ENCODE measurements at regions not wholly inside any gene's neighbourhood (a gene's known extent, or its start where the extent isn't known, plus 50 kb on each side); places are given as distances from the start of the nearest gene placed in this dataset.
"Not testable (repeated sequence)": the region's sequence is repeated elsewhere in the genome, so short reads cannot be mapped to it uniquely, and the experiment has no call there.

DNA sequence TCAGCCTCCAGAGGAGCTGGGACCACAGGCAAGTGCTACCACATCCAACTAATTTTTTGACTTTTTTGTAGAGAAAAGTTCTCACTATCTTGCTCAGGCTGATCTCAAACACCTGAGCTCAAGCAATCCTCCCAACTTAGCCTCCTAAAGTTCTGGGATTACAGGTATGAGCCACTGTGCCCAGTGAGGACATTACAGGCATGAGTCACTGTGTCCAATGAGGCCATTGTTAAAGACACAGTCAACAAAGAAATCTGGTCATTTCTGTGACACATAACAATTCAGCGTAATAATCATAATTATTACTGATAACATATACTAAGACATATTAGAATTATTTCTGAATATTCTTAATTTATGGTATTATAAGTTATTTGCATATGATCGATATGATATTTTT is 463.4 kb upstream of the NDN start:
- no peak for DNase-seq (ENCODE audit: low spot score)

DNA sequence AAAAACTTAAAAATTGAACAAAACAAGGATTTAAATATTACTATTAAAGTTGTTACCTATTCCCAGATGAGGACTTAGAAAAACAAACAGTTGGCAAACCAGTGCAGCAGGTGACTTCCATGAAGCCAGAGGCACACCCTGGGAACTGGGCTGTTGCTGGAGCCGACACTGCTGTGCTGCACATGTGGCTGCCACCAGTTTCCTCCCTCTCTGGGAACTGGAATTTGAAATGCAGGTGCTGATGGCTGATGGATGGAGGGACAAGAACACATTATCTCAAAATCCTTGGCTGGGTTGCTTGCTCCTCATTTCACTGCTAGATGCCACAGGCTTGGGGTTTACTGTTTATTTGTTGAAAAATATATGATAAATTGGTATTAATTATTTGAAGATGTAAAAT is 471.2 kb upstream of the NDN start:
- DNase-seq (ENCODE audit: low spot score) = not testable (repeated sequence)

DNA sequence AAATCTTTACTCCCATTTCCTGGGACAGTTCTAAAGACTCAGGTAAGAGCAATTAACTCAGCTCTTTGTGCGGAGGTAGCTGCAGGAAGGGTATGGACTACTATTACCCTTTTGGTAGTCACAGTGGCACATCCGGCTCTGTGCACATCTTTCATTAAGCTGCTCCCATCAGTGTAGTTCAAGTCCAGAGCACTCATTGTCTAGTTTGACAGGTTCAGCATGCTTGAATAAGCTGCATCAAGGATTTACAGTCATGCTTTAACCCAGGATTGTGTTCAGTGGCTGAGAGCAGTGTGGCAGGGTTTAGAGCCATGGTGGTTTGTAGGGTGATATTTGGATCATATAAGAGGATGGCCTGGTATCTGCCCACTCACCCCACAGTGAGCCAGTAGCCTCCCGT is 478.4 kb upstream of the NDN start:
- DNase-seq (ENCODE audit: low spot score) = not testable (repeated sequence)

DNA sequence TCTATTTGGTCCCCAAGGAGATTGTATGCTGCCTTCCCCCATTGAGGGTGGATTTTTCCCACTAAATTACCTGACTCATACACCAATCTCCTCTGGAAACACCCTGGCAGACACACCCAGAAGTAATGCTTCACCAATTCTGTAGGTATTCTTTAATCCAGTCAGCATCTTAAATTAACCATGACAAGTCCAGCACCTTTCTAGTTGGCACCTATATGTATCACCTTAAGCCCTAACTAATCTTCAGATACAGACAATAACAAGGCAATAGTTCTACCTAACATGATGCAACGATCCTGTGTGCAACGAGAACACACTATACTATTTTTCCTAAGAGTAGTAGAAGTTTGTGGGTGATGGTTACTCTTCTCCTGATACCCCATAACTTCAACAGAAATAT is 473.3 kb upstream of the NPAP1 start:
- DNase-seq (ENCODE audit: low spot score) = not testable (repeated sequence)

DNA sequence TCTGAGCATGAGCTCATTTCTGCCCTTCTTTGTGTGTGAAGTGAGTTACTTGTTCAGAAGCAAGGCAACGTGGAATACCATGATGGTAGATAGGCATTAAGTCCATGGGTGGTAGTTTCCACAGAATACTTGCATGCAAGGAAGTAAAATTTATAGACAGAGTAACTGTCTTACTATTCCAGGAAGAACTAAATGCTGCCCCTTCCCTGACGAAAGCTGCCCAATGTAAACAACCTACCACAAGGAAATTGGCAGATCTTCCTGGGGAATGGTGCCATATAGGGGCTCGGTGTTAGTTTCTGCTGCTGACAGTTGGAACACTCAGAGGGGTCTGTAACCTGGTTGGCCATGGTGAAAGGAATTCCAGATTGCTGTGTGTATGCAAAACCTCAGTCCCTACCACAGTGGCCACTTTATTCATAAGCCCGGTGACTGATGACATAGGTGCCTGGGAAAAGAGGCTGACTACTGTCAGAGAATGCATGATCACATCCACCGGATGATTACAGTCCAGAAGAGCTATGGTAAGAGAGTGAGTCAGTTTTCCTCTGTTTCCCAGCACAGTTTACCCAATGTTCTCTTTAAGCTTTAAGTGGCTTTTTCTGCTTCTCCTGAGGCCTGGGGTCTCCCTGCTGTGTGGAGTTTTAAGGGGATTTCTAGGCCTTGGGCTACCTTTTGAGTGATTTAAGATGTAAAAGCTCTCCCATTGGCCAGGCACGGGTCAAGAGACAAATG is 463.7 kb upstream of the NPAP1 start:
- not testable (repeated sequence) for DNase-seq (ENCODE audit: low spot score)

DNA sequence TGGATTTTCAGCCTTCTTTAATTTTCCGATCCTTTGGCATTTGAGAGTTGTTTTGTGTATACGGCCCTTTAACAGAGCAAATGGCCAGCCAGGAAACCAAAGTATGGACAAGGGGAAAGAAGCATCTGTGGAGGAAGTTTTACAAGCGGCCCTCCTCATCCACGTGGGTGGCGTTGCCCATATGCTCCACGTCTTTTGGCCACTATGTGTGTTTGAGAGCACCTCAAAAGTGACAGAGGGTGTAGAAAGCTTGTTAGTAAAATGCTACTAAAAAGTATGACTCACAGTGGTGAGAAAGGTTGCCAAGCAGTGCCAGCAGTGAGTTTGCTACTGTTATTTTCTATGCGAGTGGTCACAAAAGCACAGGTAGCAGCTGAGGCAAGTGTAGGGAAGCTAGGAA is 451.8 kb upstream of the NPAP1 start:
- no peak for DNase-seq (ENCODE audit: low spot score)

DNA sequence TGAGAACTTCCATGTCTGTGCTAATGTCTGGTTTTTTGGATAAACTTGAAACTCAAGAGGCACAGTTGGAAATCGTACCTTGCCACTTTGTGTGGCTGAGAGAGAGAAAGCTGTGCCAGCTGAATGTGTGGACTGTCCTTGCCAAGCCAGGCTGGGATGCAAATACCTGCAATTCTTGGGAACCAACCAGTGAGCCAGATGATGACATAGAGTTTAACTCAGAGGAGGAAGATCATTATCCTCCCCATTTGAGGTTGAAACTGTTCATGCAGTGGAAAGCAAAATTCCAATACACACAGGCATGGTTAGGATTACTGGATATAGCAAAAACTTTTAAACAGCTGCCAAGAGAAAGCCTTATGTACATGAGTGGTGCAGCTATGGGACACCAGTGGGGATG is 451.4 kb upstream of the NPAP1 start:
- no peak for DNase-seq (ENCODE audit: low spot score)

DNA sequence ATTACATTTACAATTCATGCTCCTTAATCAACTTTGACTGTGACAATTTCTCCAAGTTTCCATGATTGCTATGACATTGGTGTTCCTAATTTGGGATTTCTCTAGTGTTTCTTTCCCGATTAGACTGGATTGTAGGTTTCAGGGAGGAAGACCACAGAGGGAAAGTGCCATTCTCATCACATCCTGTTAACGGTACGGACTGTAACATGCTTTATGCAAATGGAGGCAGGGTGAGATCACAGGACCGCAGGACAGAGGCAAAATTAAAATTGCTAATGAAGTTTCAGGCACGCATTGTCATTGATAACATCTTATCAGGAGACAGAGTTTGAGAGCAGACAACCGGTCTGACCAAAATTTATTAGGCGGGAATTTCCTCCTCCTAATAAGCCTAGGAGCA is 446.7 kb upstream of the NPAP1 start:
- not testable (repeated sequence) for DNase-seq (ENCODE audit: low spot score)

DNA sequence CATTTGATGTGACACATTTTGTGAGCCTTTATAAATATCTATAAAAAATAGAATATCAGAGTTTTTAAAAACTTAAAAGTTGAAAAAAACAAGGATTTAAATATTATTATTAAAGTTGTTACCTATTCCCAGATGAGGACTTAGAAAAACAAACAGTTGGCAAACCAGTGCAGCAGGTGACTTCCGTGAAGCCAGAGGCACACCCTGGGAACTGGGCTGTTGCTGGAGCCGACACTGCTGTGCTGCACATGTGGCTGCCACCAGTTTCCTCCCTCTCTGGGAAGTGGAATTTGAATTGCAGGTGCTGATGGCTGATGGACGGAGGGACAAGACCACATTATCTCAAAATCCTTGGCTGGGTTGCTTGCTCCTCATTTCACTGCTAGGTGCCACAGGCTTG is 442.4 kb upstream of the NPAP1 start:
- not testable (repeated sequence) for DNase-seq (ENCODE audit: low spot score)

DNA sequence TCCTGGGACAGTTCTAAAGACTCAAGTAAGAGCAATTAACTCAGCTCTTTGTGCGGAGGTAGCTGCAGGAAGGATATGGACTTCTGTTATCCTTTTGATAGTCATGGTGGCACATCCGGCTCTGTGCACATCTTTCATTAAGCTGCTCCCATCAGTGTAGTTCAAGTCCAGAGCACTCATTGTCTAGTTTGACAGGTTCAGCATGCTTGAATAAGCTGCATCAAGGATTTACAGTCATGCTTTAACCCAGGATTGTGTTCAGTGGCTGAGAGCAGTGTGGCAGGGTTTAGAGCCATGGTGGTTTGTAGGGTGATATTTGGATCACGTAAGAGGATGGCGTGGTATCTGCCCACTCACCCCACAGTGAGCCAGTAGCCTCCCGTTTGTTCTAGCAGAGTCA is 435.0 kb upstream of the NPAP1 start:
- DNase-seq (ENCODE audit: low spot score) = not testable (repeated sequence)

DNA sequence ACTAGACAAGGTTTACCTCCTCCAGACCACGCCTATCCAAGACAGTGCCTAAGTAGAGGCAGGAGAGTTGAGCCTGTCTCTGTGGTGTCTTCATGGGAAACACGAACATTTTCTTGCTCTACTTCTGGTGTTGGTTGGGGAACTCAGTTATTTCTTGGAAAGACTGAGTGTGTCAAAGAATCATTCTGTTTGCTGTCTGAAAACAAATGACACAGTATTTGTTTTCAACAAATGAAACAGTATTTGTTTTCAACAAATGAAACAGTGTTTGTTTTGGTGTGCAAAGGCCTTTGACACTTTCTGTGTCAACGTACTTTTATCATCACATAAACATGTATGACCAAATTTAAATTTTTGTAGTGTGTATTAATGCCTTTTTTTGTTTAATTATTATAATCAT is 416.5 kb upstream of the NPAP1 start:
- peak; percentile 63 for DNase-seq (ENCODE audit: low spot score)

DNA sequence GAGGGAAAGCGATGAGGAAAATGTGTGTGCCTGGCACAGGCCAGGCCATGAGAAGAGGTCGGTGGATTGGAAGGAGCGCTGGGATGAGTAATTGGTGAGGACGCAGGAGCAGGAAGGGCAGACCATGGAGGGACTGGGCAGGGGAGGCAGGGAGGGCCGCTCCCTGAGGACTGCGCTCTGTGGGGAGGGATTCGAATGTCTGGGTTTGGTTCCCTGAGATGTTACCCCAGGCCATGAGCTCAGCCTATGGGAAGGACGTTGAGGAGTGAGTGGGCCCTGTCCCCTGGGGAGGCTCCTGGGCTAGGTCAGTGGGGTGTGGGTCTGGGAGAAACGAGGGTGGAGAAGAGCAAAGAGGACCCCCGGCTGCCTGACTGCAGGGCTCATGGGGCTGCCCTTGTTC is 415.2 kb upstream of the NPAP1 start:
- not testable (repeated sequence) for DNase-seq (ENCODE audit: low spot score)

DNA sequence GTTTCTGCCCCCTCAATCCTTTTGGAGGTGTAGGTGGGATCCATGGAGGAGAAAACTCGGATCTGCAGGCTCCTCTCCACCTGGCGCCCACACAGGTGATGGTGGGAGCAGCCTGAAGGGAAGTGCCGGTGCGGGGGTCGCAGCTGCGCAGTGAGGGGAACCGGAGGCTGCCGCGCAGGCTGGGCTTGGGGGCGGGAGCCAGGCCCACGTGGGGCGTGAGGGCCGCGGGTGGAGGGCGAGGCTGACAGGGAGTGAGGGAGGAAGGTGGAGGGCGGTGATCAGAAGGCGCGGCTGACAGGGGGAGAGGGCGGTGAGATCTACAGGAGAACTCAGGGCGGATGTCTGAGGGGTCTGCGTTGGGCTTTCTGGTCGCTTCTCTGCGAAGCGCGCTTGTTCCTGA is 414.7 kb upstream of the NPAP1 start:
- not testable (repeated sequence) for DNase-seq (ENCODE audit: low spot score)

DNA sequence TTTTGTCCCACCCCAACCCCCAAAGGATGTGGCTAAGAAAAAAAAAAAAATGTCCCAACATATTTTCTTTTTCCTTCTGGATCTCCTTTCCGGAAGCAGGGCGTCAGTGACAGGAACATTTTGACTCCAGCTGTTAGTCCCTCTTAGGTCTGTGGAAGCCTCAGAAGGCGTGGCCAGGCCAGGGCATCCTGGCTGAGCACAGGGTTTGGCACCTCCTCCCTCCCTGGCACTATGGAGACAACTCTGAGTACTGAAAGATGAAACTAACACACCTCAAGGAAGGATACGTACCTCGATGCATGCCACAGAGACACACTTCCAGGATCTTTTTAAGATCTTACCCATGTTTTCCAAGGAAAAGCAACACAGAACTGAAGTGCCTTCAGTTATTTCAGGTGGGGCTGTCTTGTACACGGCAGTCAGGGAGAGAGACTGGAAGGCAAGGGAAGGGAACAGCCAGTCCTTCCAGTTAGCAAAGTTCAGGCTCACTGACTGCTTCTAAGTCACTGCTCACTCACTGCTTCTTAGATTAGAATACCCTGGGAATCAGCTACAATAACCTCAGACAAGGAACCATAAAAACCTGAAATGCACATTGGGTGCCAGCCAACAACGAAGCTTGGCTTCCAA is 406.9 kb upstream of the NPAP1 start:
- DNase-seq (ENCODE audit: low spot score) = not testable (repeated sequence)

DNA sequence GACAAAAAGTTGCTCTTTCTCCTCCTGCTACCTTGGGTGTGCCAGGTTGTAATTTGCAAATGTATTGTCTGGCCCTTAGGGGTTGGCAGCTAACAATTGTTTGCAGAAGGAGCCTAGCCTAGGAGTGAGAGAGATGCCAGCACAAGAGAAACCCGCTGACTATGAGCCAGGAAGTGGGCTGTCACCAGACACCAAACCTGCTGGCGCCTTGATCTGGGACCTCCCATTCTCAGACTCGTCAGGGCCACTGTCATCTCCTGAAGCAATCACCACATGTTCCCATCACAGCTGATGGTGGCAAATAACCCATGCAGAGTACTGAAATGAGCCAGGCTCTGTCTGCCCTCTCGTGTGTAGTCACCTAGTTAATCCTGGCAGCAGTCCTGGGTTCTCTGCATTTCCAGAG is 406.4 kb upstream of the NPAP1 start:
- peak; percentile 5 for DNase-seq (ENCODE audit: low spot score)

DNA sequence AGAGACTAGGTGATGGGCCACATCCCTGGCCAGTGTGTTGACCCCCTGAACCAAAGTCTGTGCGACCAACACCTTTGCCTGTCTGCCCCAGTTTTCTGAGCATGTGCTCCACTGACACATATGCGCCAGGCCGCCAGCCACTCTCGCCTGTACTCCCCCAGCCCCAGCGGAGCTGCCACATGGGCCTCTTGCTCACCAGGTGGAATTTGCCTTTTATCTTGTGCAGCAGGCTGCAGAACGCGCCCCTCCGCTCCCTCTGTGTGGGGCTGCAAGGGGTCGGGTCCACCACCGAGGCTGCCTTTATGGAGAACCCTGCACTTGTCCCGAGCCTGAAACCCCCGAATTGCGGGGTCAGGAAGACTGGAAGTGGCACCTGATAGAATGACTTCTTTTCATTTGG is 405.7 kb upstream of the NPAP1 start:
- DNase-seq (ENCODE audit: low spot score) = no peak

DNA sequence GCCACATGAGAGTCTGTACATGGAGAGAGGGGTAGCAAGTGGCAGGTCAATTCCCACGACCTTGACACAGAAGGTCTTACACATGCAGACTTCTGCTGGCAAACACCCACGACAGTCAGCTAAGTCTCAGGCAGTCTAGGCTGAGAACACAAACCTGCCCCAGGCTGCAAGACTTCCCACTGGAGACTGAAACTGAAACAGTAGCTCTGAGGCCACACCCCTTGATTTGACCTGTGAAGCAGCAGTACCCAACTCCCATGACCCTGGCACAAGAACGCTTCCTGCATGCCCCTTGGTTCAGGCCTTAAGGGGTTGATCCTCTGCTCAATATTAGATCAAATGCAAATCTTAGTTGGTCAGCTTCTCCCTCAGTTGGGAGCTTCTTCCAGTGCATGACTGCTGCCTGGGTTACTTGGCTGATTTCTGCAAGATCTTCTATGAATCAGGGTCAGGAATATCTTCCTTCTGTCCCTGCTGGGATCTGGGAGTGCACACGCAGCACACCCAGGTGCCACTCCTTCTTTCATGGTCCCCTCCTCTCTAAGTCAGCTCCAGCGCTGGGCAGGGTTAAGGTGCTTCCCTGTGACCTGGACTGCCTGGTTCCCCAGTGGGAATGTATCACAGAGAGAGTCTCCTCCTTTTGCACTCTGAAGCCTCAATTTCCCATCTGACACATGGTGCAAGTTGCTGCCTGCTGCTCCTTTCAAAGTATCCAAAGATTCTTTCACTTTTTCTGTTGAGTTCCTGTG is 403.9 kb upstream of the NPAP1 start:
- DNase-seq (ENCODE audit: low spot score) = not testable (repeated sequence)

DNA sequence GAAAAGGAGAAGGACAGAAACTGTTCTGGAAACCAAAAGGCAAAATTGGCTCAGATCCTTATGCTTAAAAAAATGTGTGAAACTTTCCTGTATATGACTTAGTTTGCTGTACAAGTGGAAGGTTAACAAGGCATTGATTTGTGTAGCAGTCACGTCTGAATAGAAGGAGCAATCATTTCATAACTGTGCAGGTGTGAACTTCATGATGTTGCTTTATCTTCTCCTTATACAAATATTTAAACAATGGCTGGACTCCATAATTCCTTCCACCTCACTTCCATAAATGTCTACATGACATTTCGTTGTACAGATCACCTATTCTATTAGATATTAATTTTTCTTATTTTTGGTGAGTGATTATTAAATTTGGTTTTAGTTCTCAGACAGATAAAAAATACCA is 382.7 kb upstream of the NPAP1 start:
- no peak for DNase-seq (ENCODE audit: low spot score)

DNA sequence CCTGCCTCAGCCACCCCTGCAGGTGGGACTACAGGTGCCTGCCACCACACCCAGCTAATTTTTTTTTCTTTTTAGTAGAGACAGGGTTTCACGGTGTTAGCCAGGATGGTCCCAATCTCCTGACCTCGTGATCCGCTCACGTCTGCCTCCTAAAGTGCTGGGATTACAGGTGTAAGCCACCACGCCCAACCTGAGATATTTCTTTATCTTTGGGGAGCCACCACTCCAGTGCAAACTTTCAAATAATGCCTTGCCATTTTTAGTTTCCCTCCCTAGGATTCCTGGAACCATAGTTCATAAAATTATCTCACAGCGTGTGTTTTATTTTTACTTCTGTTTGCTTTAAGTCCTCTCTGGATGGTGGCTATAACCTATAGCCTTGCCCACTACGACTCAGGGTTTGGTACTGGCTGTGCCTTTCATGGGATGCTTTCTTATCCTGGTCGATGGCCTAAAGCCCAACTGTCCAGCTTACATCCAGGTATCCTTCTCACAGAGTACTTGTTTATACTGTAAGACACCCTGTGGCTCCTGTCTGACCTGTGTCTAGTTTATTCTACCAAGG is 374.7 kb upstream of the NPAP1 start:
- not testable (repeated sequence) for DNase-seq (ENCODE audit: low spot score)

DNA sequence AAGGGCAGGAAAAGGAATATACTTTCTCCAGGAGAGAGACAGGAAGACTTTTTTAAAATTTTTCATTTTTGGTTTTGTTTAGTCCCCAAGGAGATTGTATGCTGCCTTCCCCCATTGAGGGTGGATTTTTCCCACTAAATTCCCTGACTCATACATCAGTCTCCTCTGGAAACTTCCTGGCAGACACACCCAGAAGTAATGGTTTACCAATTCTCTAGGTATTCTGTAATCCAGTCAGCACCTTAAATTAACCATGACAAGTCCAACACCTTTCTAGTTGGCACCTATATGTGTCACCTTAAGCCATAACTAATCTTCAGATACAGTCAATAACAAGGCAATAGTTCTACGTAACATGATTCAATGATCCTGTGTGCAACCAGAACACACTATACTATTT is 373.6 kb upstream of the NPAP1 start:
- not testable (repeated sequence) for DNase-seq (ENCODE audit: low spot score)

DNA sequence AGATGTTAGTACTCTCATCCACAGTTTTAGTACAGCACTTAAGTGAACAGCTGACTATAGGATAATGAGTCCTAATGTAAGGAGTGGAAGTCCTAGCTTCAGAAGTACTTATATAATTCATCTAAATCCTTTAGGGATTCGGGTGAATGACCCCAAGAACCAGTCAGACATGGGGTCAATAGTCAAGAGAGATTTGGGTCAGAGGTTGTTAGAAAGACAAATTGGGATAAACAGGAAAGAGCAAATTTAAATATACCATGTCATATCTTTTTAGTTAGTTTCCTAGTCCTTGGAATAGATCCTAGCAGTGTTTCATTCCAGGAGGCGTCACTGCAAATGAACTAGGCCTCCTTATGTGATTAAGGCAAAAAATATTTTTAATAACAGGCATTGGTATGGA is 370.8 kb upstream of the NPAP1 start:
- not testable (repeated sequence) for DNase-seq (ENCODE audit: low spot score)

DNA sequence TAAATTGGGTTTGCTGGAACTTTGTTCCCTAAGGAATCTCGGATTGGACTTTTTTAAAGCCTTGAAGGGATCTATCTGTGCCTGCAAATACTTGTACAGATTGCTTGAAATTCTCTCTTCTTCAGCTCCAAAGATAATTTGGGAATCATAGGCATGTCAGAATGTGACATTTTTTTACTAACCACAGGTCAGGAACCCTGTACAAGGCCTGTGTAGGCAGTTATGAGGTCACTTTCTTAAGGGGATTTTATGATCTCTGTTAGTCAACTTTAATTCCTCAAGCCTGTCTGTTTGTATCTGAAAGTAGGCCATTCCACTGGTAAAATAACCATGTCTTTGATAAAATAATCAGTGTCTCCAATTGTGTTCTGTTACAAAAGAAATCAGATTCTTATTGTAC is 369.9 kb upstream of the NPAP1 start:
- DNase-seq (ENCODE audit: low spot score) = not testable (repeated sequence)

DNA sequence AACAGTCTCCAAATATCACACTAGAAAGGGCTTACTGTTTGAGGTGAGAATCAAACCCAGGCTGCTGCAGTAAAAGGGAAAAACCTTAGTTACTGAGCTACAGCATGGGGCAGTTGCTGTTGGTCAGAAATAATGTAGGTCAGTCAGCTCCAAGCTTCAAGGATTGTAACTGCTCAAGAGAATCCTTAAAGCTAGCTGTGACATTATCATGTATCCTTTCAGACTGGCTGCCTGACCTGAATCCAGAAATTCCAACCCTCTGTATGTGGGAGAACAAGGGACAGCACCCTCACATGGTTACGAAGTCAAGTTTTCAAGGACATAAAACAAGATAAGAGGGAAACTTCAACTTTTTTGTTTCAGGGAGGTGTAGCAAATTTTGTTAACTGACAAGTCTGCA is 365.9 kb upstream of the NPAP1 start:
- DNase-seq (ENCODE audit: low spot score) = not testable (repeated sequence)
